GM18909 (cell line): ENCODE measurements at regions not wholly inside any gene's neighbourhood (a gene's known extent, or its start where the extent isn't known, plus 50 kb on each side); places are given as distances from the start of the nearest gene placed in this dataset.

Experiments used
- ATAC-seq: cut with Tn5 transposase; IDR thresholded peaks from one replicate; pipeline ENCODE4 v1.9.1; 2021; ENCODE audit warnings: mild to moderate bottlenecking; ENCODE audit not compliant: unreplicated experiment, poor library complexity

GRCh38 chr6:95071464-95071863, 505.9 kb upstream of the MANEA start:
- no peak for ATAC-seq

- ATAC-seq: no peak
Observed at GRCh38 chr6:95078457-95078856, 498.9 kb upstream of the MANEA start.

GRCh38 chr6:95081231-95081630, 496.1 kb upstream of the MANEA start:
- ATAC-seq: no peak

GRCh38 chr6:95081949-95082348, 495.4 kb upstream of the MANEA start:
- no peak for ATAC-seq

GRCh38 chr6:95083506-95083905, 493.8 kb upstream of the MANEA start:
- no peak for ATAC-seq

- ATAC-seq: no peak
Observed at GRCh38 chr6:95084867-95085266, 492.5 kb upstream of the MANEA start.

GRCh38 chr6:95087394-95088097, 489.8 kb upstream of the MANEA start:
- ATAC-seq: no peak

GRCh38 chr6:95091823-95092436, 485.4 kb upstream of the MANEA start:
- ATAC-seq: peak; percentile 83

- ATAC-seq: no peak
Observed at GRCh38 chr6:95093154-95093553, 484.2 kb upstream of the MANEA start.

GRCh38 chr6:95094751-95095663, 482.3 kb upstream of the MANEA start:
- no peak for ATAC-seq

- no peak for ATAC-seq
Observed at GRCh38 chr6:95095855-95096254, 481.5 kb upstream of the MANEA start.

GRCh38 chr6:95099410-95099809, 477.9 kb upstream of the MANEA start:
- no peak for ATAC-seq

- no peak for ATAC-seq
Observed at GRCh38 chr6:95109212-95109611, 468.1 kb upstream of the MANEA start.

GRCh38 chr6:95110767-95111166, 466.6 kb upstream of the MANEA start:
- ATAC-seq: no peak

GRCh38 chr6:95117236-95117635, 460.1 kb upstream of the MANEA start:
- no peak for ATAC-seq

GRCh38 chr6:95119927-95120326, 457.4 kb upstream of the MANEA start:
- ATAC-seq: no peak

- no peak for ATAC-seq
Observed at GRCh38 chr6:95120984-95121383, 456.4 kb upstream of the MANEA start.

GRCh38 chr6:95127261-95127660, 450.1 kb upstream of the MANEA start:
- ATAC-seq: no peak

- no peak for ATAC-seq
Observed at GRCh38 chr6:95128439-95128838, 448.9 kb upstream of the MANEA start.

- ATAC-seq: no peak
Observed at GRCh38 chr6:95128947-95129346, 448.4 kb upstream of the MANEA start.

GRCh38 chr6:95133578-95133977, 443.8 kb upstream of the MANEA start:
- ATAC-seq: no peak
